Calu3 (cell line): ENCODE measurements at regions not wholly inside any gene's neighbourhood (a gene's known extent, or its start where the extent isn't known, plus 50 kb on each side); places are given as distances from the start of the nearest gene placed in this dataset.

ENCODE experiments used
- BruUV-seq: library from RNA; stranded (reverse); fragments of 400-500 nt; replicated peaks from 2 replicates; lab custom pipeline; 2021; lab: Mats Ljungman, UMichigan
- CTCF ChIA-PET: fragments of 300-600 bp; sonication (Branson Sonifier 250); formaldehyde crosslinking; loops from one replicate; lab custom pipeline; 2022; ENCODE audit warnings: antibody characterized with exemption; lab: Charles Lee
- DNase-seq: peaks from one replicate; pipeline ENCODE4 v3.0.0; 2022
- H3K27ac Mint-ChIP-seq: one replicate; pipeline ENCODE4 v1.8.0; 2022; ENCODE audit warnings: mixed read lengths; ENCODE audit not compliant: unreplicated experiment
- H3K27me3 Mint-ChIP-seq: one replicate; pipeline ENCODE4 v1.8.0; 2022; ENCODE audit warnings: mixed read lengths; ENCODE audit not compliant: unreplicated experiment
- H3K36me3 Mint-ChIP-seq: one replicate; pipeline ENCODE4 v1.8.0; 2022; ENCODE audit warnings: mild to moderate bottlenecking, moderate library complexity, mixed read lengths; ENCODE audit not compliant: insufficient read depth, unreplicated experiment
- H3K4me1 Mint-ChIP-seq: one replicate; pipeline ENCODE4 v1.8.0; 2022; ENCODE audit warnings: mild to moderate bottlenecking, low read depth, mixed read lengths; ENCODE audit not compliant: unreplicated experiment
- H3K4me3 Mint-ChIP-seq: one replicate; pipeline ENCODE4 v1.8.0; 2022; ENCODE audit warnings: mild to moderate bottlenecking, low read depth, moderate library complexity, mixed read lengths; ENCODE audit not compliant: unreplicated experiment
- H3K9me3 Mint-ChIP-seq: one replicate; pipeline ENCODE4 v1.8.0; 2022; ENCODE audit warnings: low read depth, mixed read lengths; ENCODE audit not compliant: unreplicated experiment
- intact Hi-C: fragments of 100-400 bp; cut with micrococcal nuclease; formaldehyde crosslinking; loops from one replicate; pipeline ENCODE4 v1.10.0; 2022; ENCODE audit not compliant: unreplicated experiment
- TF ChIP-seq, protein P1 (sequence below): fragments of 200-600 bp; IDR thresholded peaks from one replicate; pipeline ENCODE4 v1.8.0; 2022; ENCODE audit warnings: antibody characterized with exemption; ENCODE audit not compliant: unreplicated experiment

DNA sequence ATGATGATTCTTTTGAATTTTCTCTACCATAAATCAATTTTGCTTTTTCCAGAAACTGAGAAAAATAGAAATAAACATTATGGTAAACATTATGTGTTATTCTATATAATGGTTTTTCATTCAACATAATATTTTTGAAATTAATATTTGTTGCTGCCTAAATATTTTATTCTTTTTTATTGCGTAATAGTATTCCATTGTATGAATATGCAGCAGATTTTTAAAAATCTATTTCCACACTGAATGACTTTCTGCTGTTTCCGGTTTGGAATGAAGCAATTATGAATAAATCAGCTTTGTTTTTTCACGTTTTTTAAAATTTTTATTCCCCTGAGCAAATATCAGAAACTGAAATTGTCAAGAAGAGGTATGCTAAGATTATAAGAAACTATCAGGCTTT, 335.2 kb upstream of the KCND2 start:
- Mint-ChIP-seq H3K4me3 (no peak overlapping the region), H3K9me3 (no peaks in the 10 kb centered on the region), H3K27ac (no peak overlapping the region), H3K4me1 (no peaks in the 10 kb centered on the region), H3K36me3 (no peaks in the 10 kb centered on the region), H3K27me3 (no peaks in the 10 kb centered on the region)
- CTCF ChIA-PET = no interaction called here
- intact Hi-C loops = loop anchor here (5.0 to 10.0 kb wide), 2 partner anchors 663 to 790 kb away; no protein-coding TSS in a partner anchor
- no TSS peak for BruUV-seq
- DNase-seq = no peak
- TF ChIP-seq, protein P1, sequence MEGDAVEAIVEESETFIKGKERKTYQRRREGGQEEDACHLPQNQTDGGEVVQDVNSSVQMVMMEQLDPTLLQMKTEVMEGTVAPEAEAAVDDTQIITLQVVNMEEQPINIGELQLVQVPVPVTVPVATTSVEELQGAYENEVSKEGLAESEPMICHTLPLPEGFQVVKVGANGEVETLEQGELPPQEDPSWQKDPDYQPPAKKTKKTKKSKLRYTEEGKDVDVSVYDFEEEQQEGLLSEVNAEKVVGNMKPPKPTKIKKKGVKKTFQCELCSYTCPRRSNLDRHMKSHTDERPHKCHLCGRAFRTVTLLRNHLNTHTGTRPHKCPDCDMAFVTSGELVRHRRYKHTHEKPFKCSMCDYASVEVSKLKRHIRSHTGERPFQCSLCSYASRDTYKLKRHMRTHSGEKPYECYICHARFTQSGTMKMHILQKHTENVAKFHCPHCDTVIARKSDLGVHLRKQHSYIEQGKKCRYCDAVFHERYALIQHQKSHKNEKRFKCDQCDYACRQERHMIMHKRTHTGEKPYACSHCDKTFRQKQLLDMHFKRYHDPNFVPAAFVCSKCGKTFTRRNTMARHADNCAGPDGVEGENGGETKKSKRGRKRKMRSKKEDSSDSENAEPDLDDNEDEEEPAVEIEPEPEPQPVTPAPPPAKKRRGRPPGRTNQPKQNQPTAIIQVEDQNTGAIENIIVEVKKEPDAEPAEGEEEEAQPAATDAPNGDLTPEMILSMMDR = no peak

GRCh38 chr7:119943942-119944600, 328.9 kb upstream of the KCND2 start:
- DNase-seq = no peak
- no peak overlapping the region for H3K27ac Mint-ChIP-seq
- CTCF ChIA-PET = no interaction called here
- no peaks in the 10 kb centered on the region for H3K9me3 Mint-ChIP-seq
- H3K27me3 Mint-ChIP-seq = no peaks in the 10 kb centered on the region
- BruUV-seq = no TSS peak
- H3K4me3 Mint-ChIP-seq = no peak overlapping the region
- TF ChIP-seq, protein P1 = no peak
- H3K36me3 Mint-ChIP-seq = no peaks in the 10 kb centered on the region
- intact Hi-C loops = no loop called here
- no peaks in the 10 kb centered on the region for H3K4me1 Mint-ChIP-seq

DNA sequence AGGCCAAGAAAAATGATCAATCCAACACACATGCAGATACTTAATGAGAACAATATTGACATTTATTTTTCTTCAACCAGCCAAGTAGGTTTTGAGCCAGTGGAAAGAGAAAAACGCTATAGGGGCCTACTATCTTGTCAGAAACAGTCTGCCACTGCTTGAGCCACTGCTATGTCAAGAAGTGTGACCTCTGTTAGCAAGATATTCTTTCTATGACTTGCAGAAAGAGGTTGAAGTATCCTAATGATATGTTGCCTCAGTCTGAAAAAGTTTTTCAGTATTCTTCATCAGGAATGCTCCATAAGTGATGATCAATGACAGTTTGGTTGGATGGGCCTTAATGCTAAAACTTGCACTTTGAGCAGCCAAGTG, 328.4 kb upstream of the KCND2 start:
- no peak overlapping the region for H3K4me3 Mint-ChIP-seq
- H3K9me3 Mint-ChIP-seq = no peaks in the 10 kb centered on the region
- H3K36me3 Mint-ChIP-seq = no peaks in the 10 kb centered on the region
- BruUV-seq = no TSS peak
- no peaks in the 10 kb centered on the region for H3K27me3 Mint-ChIP-seq
- DNase-seq = no peak
- H3K4me1 Mint-ChIP-seq = no peaks in the 10 kb centered on the region
- intact Hi-C loops = no loop called here
- CTCF ChIA-PET = no interaction called here
- TF ChIP-seq, protein P1 = no peak
- H3K27ac Mint-ChIP-seq = no peak overlapping the region

DNA sequence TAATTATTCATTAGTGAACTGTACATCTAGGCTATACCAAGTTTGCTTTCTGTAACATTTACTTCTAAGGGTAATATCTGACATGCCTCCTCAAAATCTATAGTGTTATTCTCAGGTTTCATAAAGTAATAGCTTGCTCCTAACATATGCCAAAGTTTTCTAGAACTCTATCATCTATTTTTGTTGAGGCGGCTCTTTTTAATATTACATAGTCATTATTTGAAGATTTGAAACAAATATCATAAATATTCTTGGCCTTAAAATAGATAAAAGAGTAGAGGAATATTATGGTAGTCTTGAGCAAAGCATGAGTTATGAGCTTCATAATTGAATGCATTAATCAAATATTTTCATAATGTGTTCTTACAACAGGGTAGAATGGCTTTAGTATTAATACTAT, 327.2 kb upstream of the KCND2 start:
- H3K4me1 Mint-ChIP-seq = no peaks in the 10 kb centered on the region
- TF ChIP-seq, protein P1 = no peak
- intact Hi-C loops = no loop called here
- H3K4me3 Mint-ChIP-seq = no peak overlapping the region
- no peak for DNase-seq
- CTCF ChIA-PET = interaction anchor here (0.6 kb wide), 1 partner anchor 770 kb away, joined by 3 read pairs; no protein-coding TSS in a partner anchor
- H3K36me3 Mint-ChIP-seq = no peaks in the 10 kb centered on the region
- H3K27ac Mint-ChIP-seq = no peak overlapping the region
- no peaks in the 10 kb centered on the region for H3K27me3 Mint-ChIP-seq
- BruUV-seq = no TSS peak
- no peaks in the 10 kb centered on the region for H3K9me3 Mint-ChIP-seq
